H7 (cell line): ENCODE measurements at regions not wholly inside any gene's neighbourhood (a gene's known extent, or its start where the extent isn't known, plus 50 kb on each side); places are given as distances from the start of the nearest gene placed in this dataset.

ENCODE experiments used
- DNase-seq: peaks from one replicate; pipeline ENCODE4 v3.0.0; 2012
- H3K27me3 ChIP-seq: 2 replicates; pipeline ENCODE4 v1.6.0; 2011; ENCODE audit warnings: mild to moderate bottlenecking, low read length; ENCODE audit not compliant: control insufficient read depth, insufficient read depth
- H3K36me3 ChIP-seq: replicated peaks from 2 replicates; pipeline ENCODE4 v1.5.1; 2011; ENCODE audit warnings: low read length; ENCODE audit not compliant: control insufficient read depth, insufficient read depth
- H3K4me3 ChIP-seq: 2 replicates; pipeline ENCODE4 v1.5.1; 2011; ENCODE audit warnings: low read depth, mild to moderate bottlenecking, control low read depth, low read length, moderate library complexity; ENCODE audit not compliant: insufficient read depth

DNA sequence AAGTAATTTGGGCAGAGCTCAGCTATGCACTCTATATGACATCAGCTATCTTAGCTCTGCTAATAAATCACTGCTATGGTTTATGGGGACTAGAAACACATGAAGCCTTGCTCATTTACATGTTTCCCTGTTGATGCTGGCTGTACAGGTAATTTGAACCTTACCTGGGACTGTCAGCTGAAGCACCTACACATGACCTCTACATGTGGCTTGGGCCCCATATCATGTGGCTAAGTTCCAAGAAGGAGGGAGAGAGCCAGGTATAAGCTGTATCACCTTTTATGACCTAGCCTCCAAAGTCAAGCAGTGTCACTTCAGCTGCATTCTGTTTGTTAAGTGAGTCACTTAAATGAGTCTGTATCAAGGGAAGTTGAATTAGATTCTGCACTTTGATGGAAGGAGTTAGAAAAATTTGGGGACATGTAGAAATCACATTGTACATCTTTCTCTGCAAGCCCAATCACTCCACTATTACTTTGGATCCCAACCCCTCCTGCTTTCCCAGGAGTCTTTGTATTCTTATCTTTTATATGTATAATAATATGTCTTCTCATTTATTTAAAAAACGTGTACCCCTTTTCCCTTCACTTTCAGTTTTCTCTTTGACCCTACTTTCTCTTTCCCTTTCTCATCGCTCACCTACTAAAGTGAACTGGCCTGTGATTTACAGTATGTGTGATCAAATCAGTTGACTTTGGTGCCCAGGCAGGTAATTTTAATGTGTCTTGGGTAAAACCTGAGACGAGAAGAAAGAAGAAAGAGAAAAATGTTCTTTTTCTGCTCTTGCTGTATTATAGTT lies 53.4 kb upstream of the PRKACB start:
- H3K27me3 ChIP-seq: no peaks in the 10 kb centered on the region
- H3K4me3 ChIP-seq: no peak overlapping the region
- H3K36me3 ChIP-seq: no peaks in the 10 kb centered on the region
- no peak for DNase-seq

DNA sequence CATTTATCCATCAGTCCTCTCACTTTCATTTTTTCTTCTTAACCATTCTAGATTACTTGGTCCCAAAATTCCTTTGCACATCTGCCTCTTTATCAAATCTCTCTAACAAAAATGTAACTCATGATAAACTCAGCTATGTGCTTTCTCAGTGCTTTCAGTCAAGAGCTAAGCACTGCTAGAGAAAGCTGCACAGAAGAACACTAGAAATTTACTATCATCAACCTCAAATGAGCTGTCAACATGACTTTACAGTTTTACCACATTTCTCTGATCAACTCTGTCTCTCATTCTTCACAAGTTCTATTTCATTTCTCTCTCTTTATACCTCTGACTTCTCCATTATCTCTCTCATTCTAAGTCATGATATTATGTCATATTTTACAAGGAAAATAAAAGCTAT lies 54.2 kb upstream of the PRKACB start:
- DNase-seq: no peak
- Histone ChIP-seq H3K4me3 (no peak overlapping the region), H3K27me3 (no peaks in the 10 kb centered on the region), H3K36me3 (no peaks in the 10 kb centered on the region)

DNA sequence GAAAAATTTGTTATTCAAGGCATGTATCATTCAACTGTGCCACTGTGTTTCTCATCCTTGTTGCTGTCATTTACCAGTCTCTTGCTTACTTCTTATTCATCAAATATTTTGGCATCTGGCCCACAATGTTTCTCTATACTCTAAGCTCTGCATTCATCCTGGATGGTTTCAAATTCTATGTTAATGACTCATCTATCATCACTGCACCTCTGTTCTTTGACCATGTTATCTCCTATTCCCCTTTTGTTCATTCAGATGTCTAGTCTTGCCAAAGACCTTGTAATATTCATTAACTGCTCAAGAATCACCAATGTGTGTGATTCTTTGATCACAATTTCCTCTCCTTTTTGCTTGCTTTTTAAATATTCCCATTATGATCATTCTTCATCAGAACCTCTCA lies 54.6 kb upstream of the PRKACB start:
- H3K4me3 ChIP-seq: no peak overlapping the region
- no peaks in the 10 kb centered on the region for H3K36me3 ChIP-seq
- no peaks in the 10 kb centered on the region for H3K27me3 ChIP-seq
- DNase-seq: no peak

DNA sequence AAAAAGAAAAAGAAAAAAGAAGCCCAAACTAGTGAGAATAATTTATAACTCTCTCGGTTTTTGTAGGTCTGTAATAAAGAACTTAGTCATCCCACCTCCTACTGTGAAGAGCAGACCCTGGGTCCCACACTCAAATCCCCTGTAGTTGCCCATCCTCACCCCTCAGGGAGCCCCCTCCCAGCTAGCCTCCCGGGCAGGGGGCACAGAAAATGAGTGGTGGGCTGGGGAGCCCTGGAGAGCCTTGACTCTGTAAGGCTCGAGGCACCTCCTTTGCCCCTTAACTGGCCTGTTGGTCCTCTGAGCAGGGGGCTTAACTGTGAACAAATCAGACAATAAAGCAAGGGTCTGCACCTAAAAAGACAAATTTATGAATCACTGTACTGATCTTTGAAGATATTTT lies 57.5 kb upstream of the PRKACB start:
- H3K4me3 ChIP-seq: no peak overlapping the region
- H3K27me3 ChIP-seq: no peaks in the 10 kb centered on the region
- H3K36me3 ChIP-seq: no peaks in the 10 kb centered on the region
- DNase-seq: no peak

DNA sequence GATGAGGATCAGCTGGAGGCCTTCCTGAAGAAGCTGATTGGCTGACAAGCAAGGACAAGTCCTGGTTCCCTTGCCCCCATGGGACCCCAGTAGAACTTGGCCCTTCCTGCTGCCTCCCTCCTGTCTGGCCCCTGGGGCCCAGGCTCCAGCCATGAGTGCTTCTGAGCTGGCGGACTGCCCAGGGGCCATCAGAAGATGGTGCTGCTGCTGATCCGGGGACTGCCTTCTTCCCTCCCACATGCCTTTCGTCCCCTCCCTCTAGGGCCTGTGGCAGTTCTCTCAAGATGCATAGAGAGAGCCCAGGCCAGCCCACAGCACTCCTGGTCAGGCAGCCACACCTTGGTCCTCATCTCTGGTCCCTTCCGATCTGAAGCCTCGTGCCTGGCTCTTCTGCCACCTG lies 57.9 kb upstream of the PRKACB start:
- DNase-seq: no peak
- no peaks in the 10 kb centered on the region for H3K36me3 ChIP-seq
- H3K27me3 ChIP-seq: no peaks in the 10 kb centered on the region

DNA sequence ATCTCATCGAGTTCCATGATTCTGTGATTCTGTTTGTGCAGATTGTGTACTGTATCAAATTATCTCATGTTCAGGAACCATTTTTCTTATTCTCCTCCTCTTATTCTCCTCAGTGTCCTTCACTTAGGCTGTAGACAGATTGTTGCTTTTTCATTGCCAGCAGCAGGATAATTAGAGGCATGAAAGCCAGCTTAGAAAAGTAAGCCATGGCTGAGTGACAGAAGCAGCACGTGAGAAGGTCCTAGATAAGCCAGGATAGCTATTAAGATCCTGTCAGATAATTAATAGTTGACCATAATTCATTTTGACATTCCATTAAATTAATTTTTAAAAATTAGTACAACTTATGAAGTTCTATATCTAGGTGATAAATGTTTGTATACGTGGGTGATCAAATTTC lies 60.8 kb upstream of the PRKACB start:
- Histone ChIP-seq H3K36me3 (no peaks in the 10 kb centered on the region), H3K27me3 (no peaks in the 10 kb centered on the region), H3K4me3 (no peak overlapping the region)
- no peak for DNase-seq

More for the DNA sequence above, 57.9 kb upstream of the PRKACB start:
- no peak overlapping the region for H3K4me3 ChIP-seq

DNA sequence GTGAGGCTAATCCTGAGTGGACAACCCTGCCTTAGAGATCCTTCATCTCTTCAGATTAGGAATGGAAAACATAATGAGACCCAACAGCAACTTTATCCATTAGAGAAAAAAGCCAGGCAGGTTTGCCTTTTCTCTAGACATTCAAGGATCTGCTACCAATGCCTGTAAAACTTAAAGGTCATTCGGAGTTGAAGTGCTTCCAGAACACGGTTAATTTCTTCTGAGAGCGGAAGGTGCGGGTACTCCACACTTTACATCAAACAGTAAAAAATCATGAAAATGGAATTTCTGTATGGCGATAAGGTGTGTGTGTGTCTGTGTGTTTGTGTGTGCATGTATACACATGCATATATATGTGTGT lies 65.2 kb upstream of the PRKACB start:
- no peaks in the 10 kb centered on the region for H3K27me3 ChIP-seq
- no peaks in the 10 kb centered on the region for H3K36me3 ChIP-seq
- DNase-seq: no peak
- peak overlapping the region; percentile 93 for H3K4me3 ChIP-seq

DNA sequence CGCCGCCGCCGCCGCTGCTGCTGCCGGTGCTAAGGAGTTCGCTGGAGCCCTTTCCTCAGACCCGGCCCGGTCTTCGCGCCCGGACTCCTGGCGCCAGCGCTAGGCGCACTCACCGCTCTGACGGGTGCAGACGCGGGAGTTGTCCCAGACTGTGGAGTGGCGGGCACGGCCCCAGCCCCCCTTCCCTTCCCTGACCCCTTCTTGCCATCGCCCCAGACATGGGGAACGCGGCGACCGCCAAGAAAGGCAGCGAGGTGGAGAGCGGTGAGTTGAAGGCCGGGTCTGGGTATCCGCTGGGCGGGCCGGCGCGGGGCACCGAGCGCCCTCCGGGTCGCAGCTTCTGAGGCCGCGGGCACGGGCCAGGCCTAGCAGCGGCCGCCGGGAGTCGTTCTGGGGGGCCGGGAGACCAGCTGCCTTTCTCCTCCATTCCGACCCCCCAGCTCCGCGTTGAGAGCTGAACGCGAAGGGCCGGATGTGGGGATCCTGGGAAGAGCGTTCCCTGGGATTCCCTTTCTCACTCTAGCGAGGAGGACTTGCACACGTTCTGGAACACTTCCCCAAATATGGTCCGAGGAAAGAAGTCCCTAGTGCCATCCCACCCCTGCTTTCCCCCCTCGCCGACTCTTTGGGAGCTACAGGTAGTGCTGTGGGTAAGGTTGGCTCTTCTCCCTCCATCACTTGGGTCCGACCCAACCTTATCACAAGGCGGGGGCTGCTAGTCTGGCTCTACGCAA lies 65.8 kb upstream of the PRKACB start:
- Histone ChIP-seq H3K27me3 (no peaks in the 10 kb centered on the region), H3K36me3 (no peaks in the 10 kb centered on the region), H3K4me3 (peak overlapping the region; percentile 93)
- DNase-seq: no peak

DNA sequence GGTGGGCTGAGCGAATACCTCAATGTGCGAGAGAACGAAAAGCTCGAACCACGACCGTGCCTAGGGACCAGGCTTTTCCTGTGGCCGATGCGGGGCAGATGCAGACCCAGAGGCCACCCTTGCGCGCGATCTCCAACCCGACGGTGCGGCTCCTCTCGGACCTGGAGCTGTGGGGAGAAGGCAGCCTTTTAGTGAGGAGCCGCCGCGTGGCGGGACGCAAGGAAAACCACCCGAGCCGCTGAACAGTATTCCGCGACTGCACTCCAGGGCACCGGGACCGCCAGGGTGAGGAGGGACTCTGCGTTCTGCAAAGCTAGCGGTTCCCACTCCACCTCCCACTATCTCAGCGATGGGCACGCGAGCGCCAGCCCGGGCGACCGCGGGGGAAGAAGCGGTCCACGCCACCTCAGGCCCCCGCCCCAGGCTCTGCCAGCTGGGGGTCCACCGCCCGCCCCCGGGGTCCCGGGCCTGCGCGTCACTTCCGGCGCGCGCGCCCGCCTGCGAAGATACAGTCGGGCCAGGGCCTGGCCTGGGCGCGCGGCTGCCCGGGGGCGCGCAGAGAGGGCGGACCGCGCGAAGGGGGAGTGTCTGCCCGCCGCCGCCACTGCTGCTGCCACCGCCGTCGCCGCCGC lies 66.5 kb upstream of the PRKACB start:
- peak; percentile 96 for DNase-seq
- Histone ChIP-seq H3K27me3 (no peaks in the 10 kb centered on the region), H3K4me3 (peak overlapping the region; percentile 100), H3K36me3 (no peaks in the 10 kb centered on the region)

DNA sequence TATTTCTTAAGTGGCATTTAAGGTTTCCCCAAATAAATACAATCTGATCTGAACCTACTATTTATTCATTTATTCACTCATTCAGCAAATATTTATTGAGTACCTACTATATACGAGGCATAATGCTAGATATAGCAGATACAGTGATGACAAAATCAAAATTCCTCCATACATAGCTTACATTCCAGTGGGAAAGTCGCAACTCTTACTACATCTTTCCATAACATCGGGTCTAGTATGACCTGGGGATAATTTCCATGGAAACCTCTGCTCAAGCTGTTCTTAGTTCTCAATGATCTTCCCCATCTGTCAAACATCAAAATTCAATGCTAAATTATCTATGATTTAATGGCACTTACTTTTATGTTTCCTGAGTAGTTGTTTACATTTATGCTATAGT lies 70.8 kb upstream of the PRKACB start:
- H3K4me3 ChIP-seq: no peak overlapping the region
- H3K36me3 ChIP-seq: no peaks in the 10 kb centered on the region
- no peaks in the 10 kb centered on the region for H3K27me3 ChIP-seq
- no peak for DNase-seq

DNA sequence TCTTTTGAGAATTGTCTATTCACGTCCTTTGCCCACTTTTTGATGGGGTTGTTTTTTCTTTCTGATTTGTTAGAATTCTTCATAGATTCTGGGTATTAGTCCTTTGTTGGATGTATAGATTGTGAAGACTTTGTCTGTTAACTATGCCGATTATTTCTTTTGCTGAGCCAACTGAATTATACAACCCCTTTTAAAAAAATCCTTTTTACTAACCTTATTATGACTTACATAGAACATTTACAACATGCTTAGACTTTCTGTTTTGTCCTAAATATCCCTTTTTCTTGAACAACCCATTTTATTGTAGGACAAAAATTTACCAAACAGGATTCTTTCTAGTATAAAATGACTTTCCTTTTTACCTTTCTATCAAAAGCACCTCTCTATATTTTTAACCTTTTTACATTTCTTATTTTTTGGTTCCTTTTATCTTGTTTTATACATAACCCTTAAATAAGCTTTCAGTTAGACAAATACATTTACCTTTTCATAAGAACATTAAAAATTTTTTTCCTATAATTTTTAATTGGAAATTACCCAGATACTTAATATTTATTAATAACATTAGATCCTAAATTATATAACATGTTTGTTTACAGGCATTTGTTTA lies 70.4 kb upstream of the TTLL7 start:
- Histone ChIP-seq H3K4me3 (no peak overlapping the region), H3K27me3 (no peaks in the 10 kb centered on the region), H3K36me3 (no peaks in the 10 kb centered on the region)
- no peak for DNase-seq

DNA sequence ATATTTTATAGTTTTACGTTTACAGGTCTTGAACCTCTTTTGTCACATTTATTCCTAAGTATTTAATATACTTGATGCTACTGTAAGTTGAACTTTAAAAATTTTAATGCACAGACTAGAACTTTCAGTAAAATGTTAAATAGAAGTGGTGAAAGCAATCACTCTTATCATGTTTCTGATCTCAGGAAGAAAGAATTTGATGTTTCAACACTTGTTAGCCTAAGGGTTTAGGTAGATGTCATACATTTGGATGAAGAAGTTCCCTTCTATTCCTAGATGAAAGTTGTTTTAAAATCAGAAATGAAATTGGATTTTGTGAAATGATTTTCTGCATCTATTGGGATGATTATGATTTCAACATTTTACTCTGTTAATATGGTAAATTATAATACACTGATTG lies 63.6 kb upstream of the TTLL7 start:
- H3K36me3 ChIP-seq: no peaks in the 10 kb centered on the region
- no peaks in the 10 kb centered on the region for H3K27me3 ChIP-seq
- H3K4me3 ChIP-seq: no peak overlapping the region
- DNase-seq: no peak

DNA sequence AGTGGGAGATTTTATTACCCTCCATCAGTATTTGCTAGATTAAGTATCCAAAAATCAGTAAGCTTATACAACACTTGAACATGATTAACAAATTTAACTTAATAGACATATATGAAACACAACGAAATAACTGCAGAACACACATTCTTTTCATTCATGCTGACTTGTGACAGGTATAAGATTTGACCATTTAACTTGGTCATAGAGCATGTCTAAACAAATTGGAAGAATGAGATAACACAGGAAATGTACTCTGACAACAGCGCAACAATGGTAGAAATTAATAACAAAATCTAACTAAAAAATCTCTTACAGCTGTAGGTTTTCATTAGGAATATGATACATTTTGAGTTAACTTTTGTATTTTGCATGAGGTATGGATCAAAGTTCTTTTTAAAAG lies 62.4 kb upstream of the TTLL7 start:
- no peak for DNase-seq
- Histone ChIP-seq H3K4me3 (no peak overlapping the region), H3K36me3 (no peaks in the 10 kb centered on the region), H3K27me3 (no peaks in the 10 kb centered on the region)

DNA sequence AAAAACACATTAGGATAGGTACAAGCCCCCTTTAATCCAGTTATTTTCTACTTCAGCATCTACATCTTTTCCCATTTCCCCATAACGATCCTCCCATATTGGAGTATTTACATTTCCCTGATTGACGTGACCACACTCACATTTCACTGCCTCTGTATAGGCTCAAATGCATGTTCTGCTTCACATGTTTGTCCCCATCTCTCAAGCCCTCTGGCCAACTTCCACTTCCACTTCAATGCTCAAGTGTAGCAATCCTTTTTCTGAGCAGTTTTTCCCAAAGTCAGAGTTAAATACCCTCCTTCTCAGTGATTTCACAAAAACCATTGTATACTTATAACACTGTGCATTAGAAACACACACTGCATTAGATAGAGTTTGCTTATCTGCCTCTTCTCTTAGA lies 61.8 kb upstream of the TTLL7 start:
- no peak for DNase-seq
- no peaks in the 10 kb centered on the region for H3K27me3 ChIP-seq
- H3K4me3 ChIP-seq: no peak overlapping the region
- no peaks in the 10 kb centered on the region for H3K36me3 ChIP-seq

DNA sequence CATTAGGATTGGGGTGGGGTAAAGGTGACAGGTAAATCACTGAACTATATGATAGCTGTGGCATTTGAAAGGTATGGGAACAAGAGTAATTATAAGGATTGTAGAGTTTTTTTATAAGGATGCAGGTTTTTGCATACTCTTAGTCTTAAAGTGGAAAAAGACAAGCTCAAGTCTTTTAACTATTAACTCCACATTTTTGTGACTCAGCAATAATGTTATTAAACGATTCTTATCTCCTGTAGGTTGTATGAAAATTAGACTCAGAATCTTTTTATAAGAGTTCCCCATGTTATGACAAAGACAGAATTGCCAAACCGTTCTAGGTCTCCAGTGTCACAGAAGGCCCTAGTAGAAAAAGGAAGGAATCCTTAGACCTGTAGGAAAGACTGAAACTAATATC lies 49.9 kb upstream of the TTLL7 start:
- H3K4me3 ChIP-seq: no peak overlapping the region

More for the DNA sequence above, 49.9 kb upstream of the TTLL7 start:
- DNase-seq: no peak
- Histone ChIP-seq H3K36me3 (no peaks in the 10 kb centered on the region), H3K27me3 (no peaks in the 10 kb centered on the region)
